Right lobe of liver (tissue), 4 donors: ENCODE measurements at regions not wholly inside any gene's neighbourhood (a gene's known extent, or its start where the extent isn't known, plus 50 kb on each side); places are given as distances from the start of the nearest gene placed in this dataset.

Source experiments
- CTCF ChIP-seq, 4 donors: fragments of 200-600 bp in 3 of 4; fragments of 450-650 bp in 1 of 4; IDR thresholded peaks; one replicate each; pipeline versions ENCODE4 v1.5.1 to v1.8.0; 2016 to 2022; ENCODE audit warnings: antibody characterized with exemption in 4 of 4, mild to moderate bottlenecking in 2 of 4
- POLR2A ChIP-seq: fragments of 450-650 bp; IDR thresholded peaks from one replicate; pipeline ENCODE4 v1.6.1; 2017; ENCODE audit warnings: antibody characterized with exemption, mild to moderate bottlenecking
- donor health status: DM: no; HTN: no; CAD: no.
- donor health status: DM: no; HTN: no; CAD: no.
- donor health status: DM: no; HTN: yes; CAD: no.

- TF ChIP-seq CTCF (IDR thresholded peaks at IDR 0.05) = no peak
- no peak for TF ChIP-seq POLR2A
Observed at GRCh38 chr2:56012221-56012765, 88.7 kb upstream of the EFEMP1 start.
